Lung (tissue), 11 donors: ENCODE measurements at regions not wholly inside any gene's neighbourhood (a gene's known extent, or its start where the extent isn't known, plus 50 kb on each side); places are given as distances from the start of the nearest gene placed in this dataset.

Experiments
- ATAC-seq: fragments of 200-7000 bp; cut with Tn5 transposase; one replicate; pipeline ENCODE4 v1.9.1; 2020; ENCODE audit warnings: moderate number of reproducible peaks; ENCODE audit not compliant: insufficient read depth, low FRiP score
- DNase-seq, 3 donors: peaks; one replicate each; pipeline ENCODE4 v3.0.0-alpha.2; 2013 to 2017
- H3K27ac ChIP-seq, 2 donors: one replicate each; pipeline ENCODE4 v1.5.1; 2013; ENCODE audit warnings: mild to moderate bottlenecking in 2 of 2, moderate library complexity in 2 of 2, control low read depth in 1 of 2, inconsistent platforms in 1 of 2, low read depth in 1 of 2, low read length in 1 of 2
- H3K27me3 ChIP-seq, 3 donors: one replicate each; pipeline ENCODE4 v1.5.1; 2013; ENCODE audit warnings: low read length in 2 of 3; ENCODE audit not compliant: control insufficient read depth in 3 of 3, insufficient read depth in 3 of 3
- H3K36me3 ChIP-seq, 4 donors: one replicate each; pipeline ENCODE4 v1.5.1; 2013; ENCODE audit warnings: low read length in 4 of 4, mild to moderate bottlenecking in 1 of 4, moderate library complexity in 1 of 4; ENCODE audit not compliant: control insufficient read depth in 4 of 4, insufficient read depth in 4 of 4
- H3K4me1 ChIP-seq, 5 donors: one replicate each; pipeline ENCODE4 v1.5.1; 2013; ENCODE audit warnings: low read length in 5 of 5, mild to moderate bottlenecking in 2 of 5, moderate library complexity in 1 of 5; ENCODE audit not compliant: control insufficient read depth in 5 of 5, insufficient read depth in 5 of 5
- H3K4me3 ChIP-seq: one replicate; pipeline ENCODE4 v1.5.1; 2013; ENCODE audit warnings: mild to moderate bottlenecking, control low read depth, moderate library complexity
- H3K9ac ChIP-seq, 2 donors: one replicate each; pipeline ENCODE4 v1.5.1; 2013; ENCODE audit warnings: low read length in 2 of 2, control low read depth in 1 of 2; ENCODE audit not compliant: insufficient read depth in 1 of 2
- H3K9me3 ChIP-seq, 4 donors: one replicate each; pipeline ENCODE4 v1.5.1; 2013; ENCODE audit warnings: low read length in 3 of 4, mild to moderate bottlenecking in 1 of 4, moderate library complexity in 1 of 4; ENCODE audit not compliant: control insufficient read depth in 4 of 4, insufficient read depth in 3 of 4
- WGBS, 2 donors: extraction: QIAGEN DNeasy Blood & Tissue Kit; methylation state at CpG; one replicate each; pipeline ENCODE4 v1.1.7; 2013; 5-methylcytosine and 5-hydroxymethylcytosine counted together
- TF ChIP-seq, protein P1 (sequence below): IDR thresholded peaks from 2 replicates; pipeline ENCODE4 v1.5.1; 2012; ENCODE audit warnings: mild to moderate bottlenecking; ENCODE audit errors: control extremely low read depth, extremely low read depth
- donor health status: control.
- donor health status: control.
- donor health status: Bipolar disorder and iron deficiency.
- donor health status: healthy.
- donor health status: DM: yes; HTN: yes; CAD: no.

DNA sequence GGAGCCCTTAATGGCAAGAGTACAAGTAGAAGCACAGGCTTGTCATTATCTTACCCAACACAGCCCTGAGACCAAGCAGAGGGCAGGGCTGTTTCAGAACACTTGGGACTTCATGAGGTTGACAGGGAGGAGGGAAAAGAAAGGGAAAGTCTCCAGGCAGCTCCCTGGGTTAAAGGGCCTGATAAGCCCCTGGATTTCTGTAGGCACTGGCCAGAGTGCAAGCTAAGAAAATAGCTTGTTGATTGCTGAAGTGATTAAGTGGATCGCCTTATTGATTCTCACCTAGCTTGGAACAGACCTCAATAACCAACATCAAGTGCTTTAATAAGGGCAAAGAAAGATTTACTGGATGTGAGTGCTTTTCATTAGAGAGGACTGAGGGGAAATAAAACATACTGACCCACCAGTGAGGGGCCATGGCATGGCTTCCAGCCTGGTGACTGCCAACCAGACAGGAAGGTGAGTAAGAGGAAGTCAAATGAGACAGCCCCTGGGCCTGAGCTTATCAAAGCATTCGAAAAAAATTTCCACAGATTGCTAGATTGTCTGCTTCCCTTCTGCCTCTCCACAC lies 121.4 kb upstream of the NFIA start:
- DNase-seq (no peak), ATAC-seq (no peak)
- TF ChIP-seq, protein P1, sequence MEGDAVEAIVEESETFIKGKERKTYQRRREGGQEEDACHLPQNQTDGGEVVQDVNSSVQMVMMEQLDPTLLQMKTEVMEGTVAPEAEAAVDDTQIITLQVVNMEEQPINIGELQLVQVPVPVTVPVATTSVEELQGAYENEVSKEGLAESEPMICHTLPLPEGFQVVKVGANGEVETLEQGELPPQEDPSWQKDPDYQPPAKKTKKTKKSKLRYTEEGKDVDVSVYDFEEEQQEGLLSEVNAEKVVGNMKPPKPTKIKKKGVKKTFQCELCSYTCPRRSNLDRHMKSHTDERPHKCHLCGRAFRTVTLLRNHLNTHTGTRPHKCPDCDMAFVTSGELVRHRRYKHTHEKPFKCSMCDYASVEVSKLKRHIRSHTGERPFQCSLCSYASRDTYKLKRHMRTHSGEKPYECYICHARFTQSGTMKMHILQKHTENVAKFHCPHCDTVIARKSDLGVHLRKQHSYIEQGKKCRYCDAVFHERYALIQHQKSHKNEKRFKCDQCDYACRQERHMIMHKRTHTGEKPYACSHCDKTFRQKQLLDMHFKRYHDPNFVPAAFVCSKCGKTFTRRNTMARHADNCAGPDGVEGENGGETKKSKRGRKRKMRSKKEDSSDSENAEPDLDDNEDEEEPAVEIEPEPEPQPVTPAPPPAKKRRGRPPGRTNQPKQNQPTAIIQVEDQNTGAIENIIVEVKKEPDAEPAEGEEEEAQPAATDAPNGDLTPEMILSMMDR: no peak
- H3K4me1 ChIP-seq: no peaks in the 10 kb centered on the region
- H3K27me3 ChIP-seq: no peaks in the 10 kb centered on the region
- 57 to 63% methylated on average over 2 of the region's 2 CpGs for WGBS, 2 donors
- H3K4me3 ChIP-seq: no peak overlapping the region
- H3K9me3 ChIP-seq: peaks cover 0 to 11% (median 5%) of the 10 kb centered on the region in 4 donors
- H3K36me3 ChIP-seq: no peaks in the 10 kb centered on the region
- no peak overlapping the region for H3K27ac ChIP-seq
- no peak overlapping the region for H3K9ac ChIP-seq

DNA sequence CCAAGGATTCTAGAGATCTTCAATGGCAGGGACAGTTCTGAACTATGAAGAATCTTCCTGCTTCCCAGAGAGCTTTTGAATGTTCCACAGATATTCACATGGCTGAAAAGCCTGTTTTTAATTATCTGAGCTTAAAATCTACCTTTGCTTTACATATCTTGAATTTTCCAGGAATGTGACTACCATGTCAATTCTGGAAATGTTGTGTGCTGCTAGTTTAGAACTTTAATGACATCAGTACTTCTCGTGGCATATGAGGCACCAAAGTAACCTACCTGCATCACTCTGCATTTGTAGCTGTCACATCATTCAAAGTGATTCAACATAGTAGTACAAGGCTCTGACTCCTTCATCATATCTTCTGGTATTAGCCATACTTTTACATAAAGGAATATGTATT lies 122.7 kb upstream of the NFIA start:
- H3K27me3 ChIP-seq: no peaks in the 10 kb centered on the region
- DNase-seq (no peak), ATAC-seq (no peak)
- H3K4me3 ChIP-seq: no peak overlapping the region
- TF ChIP-seq, protein P1: no peak
- WGBS, 2 donors: 92 to 97% methylated on average over 1 of the region's 1 CpG
- H3K9me3 ChIP-seq: peaks cover 0 to 2% (median 0%) of the 10 kb centered on the region in 4 donors
- H3K9ac ChIP-seq: no peak overlapping the region
- no peaks in the 10 kb centered on the region for H3K4me1 ChIP-seq
- no peaks in the 10 kb centered on the region for H3K36me3 ChIP-seq
- no peak overlapping the region for H3K27ac ChIP-seq

DNA sequence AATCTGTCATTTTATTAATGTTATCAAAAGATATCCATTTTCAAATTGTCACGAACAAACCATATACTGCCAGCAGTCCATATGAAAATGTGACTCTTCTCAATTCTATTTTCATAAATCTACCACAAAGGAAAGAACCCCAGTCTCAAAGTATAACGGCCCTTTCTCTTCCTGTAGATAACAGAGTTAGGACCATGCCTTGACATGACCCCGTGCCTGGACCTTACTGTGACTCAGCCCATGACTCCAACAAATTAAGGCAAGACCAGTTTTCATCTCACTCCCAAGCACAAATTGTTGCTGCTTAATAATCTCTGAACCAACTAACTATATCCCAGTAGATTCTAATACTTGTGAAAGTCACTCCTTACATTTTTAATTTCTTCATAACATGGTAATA lies 124.4 kb upstream of the NFIA start:
- no peak overlapping the region for H3K4me3 ChIP-seq
- DNase-seq: no peak
- no peak overlapping the region for H3K9ac ChIP-seq
- no peak overlapping the region for H3K27ac ChIP-seq
- H3K9me3 ChIP-seq: no peaks in the 10 kb centered on the region
- TF ChIP-seq, protein P1: no peak
- WGBS, 2 donors: 32 to 62% methylated on average over 3 of the region's 3 CpGs
- no peak for ATAC-seq
- peaks cover 0 to 2% (median 0%) of the 10 kb centered on the region in 5 donors for H3K4me1 ChIP-seq
- H3K27me3 ChIP-seq: no peaks in the 10 kb centered on the region
- no peaks in the 10 kb centered on the region for H3K36me3 ChIP-seq

- no peak for DNase-seq
- 92 to 94% methylated on average over 3 of the region's 3 CpGs for WGBS, 2 donors
Observed at GRCh38 chr1:60956520-60956919, 125.8 kb upstream of the NFIA start.

More at GRCh38 chr1:60956520-60956919, 125.8 kb upstream of the NFIA start:
- H3K27ac ChIP-seq: no peak overlapping the region
- H3K4me3 ChIP-seq: no peak overlapping the region
- TF ChIP-seq, protein P1: no peak
- ATAC-seq: no peak
- H3K9me3 ChIP-seq: peaks cover 0 to 4% (median 0%) of the 10 kb centered on the region in 4 donors
- no peaks in the 10 kb centered on the region for H3K27me3 ChIP-seq
- no peak overlapping the region for H3K9ac ChIP-seq
- H3K36me3 ChIP-seq: no peaks in the 10 kb centered on the region
- H3K4me1 ChIP-seq: peaks cover 0 to 9% (median 0%) of the 10 kb centered on the region in 5 donors
